Kidney epithelial cell (primary cell): ENCODE measurements at regions not wholly inside any gene's neighbourhood (a gene's known extent, or its start where the extent isn't known, plus 50 kb on each side); places are given as distances from the start of the nearest gene placed in this dataset.

Experiments used
- DNase-seq: peaks from one replicate; pipeline ENCODE4 v3.0.0-alpha.2; 2010; ENCODE audit warnings: low read depth
- H3K27me3 ChIP-seq: 2 replicates; pipeline ENCODE4 v1.6.0; 2011; ENCODE audit warnings: low read length; ENCODE audit not compliant: control insufficient read depth, insufficient read depth
- H3K36me3 ChIP-seq: 2 replicates; pipeline ENCODE4 v1.5.1; 2011; ENCODE audit warnings: low read length; ENCODE audit not compliant: control insufficient read depth, insufficient read depth
- H3K4me3 ChIP-seq: 2 replicates; pipeline ENCODE4 v1.5.1; 2011; ENCODE audit warnings: low read depth, mild to moderate bottlenecking, control low read depth, low read length
- TF ChIP-seq, protein P1 (sequence below): IDR thresholded peaks from 2 replicates; pipeline ENCODE4 v1.5.1; 2011; ENCODE audit warnings: mild to moderate bottlenecking, moderate library complexity, low read length, control low read depth, inconsistent platforms; ENCODE audit not compliant: insufficient read depth, poor library complexity, severe bottlenecking

DNA sequence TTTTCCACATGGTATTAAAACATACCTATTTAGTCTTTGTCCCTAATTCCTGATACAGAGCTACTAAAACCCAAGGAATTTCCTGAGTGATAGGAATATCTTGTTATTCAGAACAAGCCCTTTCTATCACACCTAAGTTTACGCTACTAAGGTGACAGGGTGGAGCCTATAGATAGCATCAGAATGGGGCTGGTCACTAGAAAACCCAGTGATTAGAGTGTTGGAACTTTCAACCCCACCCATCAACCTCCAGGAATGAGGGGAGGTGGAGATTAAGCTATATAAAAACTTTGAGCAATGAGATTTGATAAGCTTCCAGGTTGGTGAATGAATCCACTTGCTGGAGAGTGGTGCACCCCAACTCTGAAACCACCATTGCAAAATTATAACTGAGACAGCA is 62.1 kb upstream of the RNU6-1 start:
- Histone ChIP-seq H3K27me3 (no peaks in the 10 kb centered on the region), H3K36me3 (no peaks in the 10 kb centered on the region), H3K4me3 (no peak overlapping the region)
- no peak for DNase-seq
- TF ChIP-seq, protein P1, sequence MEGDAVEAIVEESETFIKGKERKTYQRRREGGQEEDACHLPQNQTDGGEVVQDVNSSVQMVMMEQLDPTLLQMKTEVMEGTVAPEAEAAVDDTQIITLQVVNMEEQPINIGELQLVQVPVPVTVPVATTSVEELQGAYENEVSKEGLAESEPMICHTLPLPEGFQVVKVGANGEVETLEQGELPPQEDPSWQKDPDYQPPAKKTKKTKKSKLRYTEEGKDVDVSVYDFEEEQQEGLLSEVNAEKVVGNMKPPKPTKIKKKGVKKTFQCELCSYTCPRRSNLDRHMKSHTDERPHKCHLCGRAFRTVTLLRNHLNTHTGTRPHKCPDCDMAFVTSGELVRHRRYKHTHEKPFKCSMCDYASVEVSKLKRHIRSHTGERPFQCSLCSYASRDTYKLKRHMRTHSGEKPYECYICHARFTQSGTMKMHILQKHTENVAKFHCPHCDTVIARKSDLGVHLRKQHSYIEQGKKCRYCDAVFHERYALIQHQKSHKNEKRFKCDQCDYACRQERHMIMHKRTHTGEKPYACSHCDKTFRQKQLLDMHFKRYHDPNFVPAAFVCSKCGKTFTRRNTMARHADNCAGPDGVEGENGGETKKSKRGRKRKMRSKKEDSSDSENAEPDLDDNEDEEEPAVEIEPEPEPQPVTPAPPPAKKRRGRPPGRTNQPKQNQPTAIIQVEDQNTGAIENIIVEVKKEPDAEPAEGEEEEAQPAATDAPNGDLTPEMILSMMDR = no peak

DNA sequence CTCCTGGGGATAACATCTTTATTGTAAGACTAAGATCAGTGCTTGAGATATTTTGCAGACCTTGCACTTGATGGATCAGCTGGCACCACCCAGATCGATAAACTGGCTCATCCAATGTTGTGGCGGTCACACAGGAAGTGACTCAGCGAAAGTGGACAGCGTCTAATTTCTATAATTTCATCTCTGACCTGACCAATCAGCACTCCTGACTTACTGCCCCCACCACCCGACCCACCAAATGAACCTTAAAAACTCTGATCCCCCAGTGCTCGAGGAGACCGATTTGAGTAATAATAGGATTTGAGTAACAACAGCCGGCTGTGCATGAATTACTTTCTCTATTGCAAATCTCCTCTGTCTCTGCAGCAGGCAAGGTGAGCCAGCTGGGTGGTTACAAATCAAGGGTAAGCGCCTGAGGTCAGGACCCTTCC is 62.7 kb upstream of the RNU6-1 start:
- no peak overlapping the region for H3K4me3 ChIP-seq
- DNase-seq = no peak
- H3K36me3 ChIP-seq = no peaks in the 10 kb centered on the region
- no peaks in the 10 kb centered on the region for H3K27me3 ChIP-seq
- TF ChIP-seq, protein P1 = no peak

DNA sequence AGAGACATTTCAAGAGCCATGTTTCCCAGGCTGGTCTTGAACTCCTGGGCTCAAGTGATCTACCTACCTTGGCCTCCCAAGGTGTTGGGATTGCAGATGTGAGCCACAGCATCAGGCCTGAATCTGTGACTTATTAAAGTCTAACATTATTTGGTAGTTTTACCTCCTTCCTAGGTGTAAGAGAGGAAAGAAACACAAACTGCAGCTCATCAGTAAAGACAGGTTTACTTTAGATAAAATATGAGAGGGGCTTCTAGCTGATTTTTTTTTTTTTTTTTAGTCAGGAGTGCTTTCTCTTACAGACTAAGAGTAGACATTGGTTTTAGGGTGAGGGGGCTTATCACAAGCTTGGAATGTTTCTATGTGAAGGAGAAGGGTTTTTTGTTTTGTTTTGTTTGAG is 63.9 kb upstream of the RNU6-1 start:
- H3K4me3 ChIP-seq = no peak overlapping the region
- no peaks in the 10 kb centered on the region for H3K27me3 ChIP-seq
- DNase-seq = no peak
- no peaks in the 10 kb centered on the region for H3K36me3 ChIP-seq
- TF ChIP-seq, protein P1 = no peak

- Histone ChIP-seq H3K36me3 (no peaks in the 10 kb centered on the region), H3K4me3 (no peak overlapping the region), H3K27me3 (no peaks in the 10 kb centered on the region)
- no peak for DNase-seq
- TF ChIP-seq, protein P1 = no peak
These were observed 65.8 kb upstream of the RNU6-1 start for GRCh38 chr15:67905628-67906027.

DNA sequence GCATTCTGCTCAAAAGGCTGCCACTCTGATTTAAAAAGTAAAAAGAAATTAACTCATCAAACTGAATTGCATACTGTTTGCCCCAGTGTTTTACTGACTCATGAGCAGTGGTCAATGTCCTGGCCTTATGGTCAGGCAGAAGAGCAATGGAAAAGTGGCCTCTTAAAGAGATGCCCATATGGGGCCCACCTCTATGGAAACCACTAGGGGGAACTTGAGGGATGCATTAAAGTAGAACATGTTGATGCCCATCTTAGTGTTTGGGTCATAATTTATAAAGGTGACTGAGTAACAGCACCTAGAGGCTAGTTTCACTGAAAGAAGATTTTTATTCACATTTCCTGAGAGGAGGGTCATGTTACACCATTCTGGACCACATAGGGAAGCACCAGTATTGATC is 66.5 kb upstream of the RNU6-1 start:
- TF ChIP-seq, protein P1 = peak; percentile 7
- H3K36me3 ChIP-seq = no peaks in the 10 kb centered on the region
- DNase-seq = no peak
- no peak overlapping the region for H3K4me3 ChIP-seq
- no peaks in the 10 kb centered on the region for H3K27me3 ChIP-seq

DNA sequence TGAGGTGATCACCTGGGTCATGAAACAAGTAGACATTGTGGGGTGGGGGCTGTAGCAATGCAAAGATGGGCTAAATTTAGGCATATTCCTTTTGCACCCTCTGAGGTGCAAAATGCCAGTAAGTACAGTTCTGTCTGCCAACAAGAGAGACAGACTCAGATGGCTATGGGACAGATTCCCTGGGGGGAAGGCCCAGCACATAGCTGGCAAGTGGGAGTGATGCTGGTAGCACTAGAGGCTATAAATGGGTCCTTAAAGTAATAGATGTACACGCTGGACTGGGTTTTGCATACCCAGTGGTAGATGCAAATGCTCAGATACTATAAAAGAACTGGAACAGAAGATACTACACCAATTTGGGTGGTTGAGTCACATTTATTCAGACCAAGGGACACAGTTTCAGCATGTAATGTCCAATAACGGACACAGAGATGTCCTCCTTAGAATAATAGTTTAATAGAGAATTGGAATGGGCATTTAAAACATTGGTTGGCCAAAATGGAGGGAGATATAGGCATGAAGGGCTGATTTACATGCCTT is 67.4 kb upstream of the RNU6-1 start:
- TF ChIP-seq, protein P1 = no peak
- no peak for DNase-seq
- no peaks in the 10 kb centered on the region for H3K27me3 ChIP-seq
- no peaks in the 10 kb centered on the region for H3K36me3 ChIP-seq
- no peak overlapping the region for H3K4me3 ChIP-seq
